ENCODE measurements at regions not wholly inside any gene's neighbourhood (a gene's known extent, or its start where the extent isn't known, plus 50 kb on each side); places are given as distances from the start of the nearest gene placed in this dataset.

GRCh38 chr6:4651831-4652467 is 124.3 kb upstream of the CDYL start:
- TF ChIP-seq CTCF (conservative IDR thresholded peaks at IDR 0.05; ENCODE audit: low read length) (no peak), EZH2phosphoT487 (IDR thresholded peaks at IDR 0.05; ENCODE audit: borderline replicate concordance, low read depth, low read length) (no peak)
